ENCODE measurements at regions not wholly inside any gene's neighbourhood (a gene's known extent, or its start where the extent isn't known, plus 50 kb on each side); places are given as distances from the start of the nearest gene placed in this dataset.
"Not testable (repeated sequence)": the region's sequence is repeated elsewhere in the genome, so short reads cannot be mapped to it uniquely, and the experiment has no call there.

- ATAC-seq (ENCODE audit: low FRiP score) = no peak
- no peak for TF ChIP-seq CTCF (IDR thresholded peaks at IDR 0.05)
Observed at GRCh38 chr4:12495211-12495610, 988.9 kb downstream of the RAB28 start.

GRCh38 chr4:12492730-12493393 lies 991.3 kb downstream of the RAB28 start:
- no peak for TF ChIP-seq CTCF (IDR thresholded peaks at IDR 0.05)
- ATAC-seq (ENCODE audit: low FRiP score) (no peak), DNase-seq (ENCODE audit: low spot score) (no peak)

More at GRCh38 chr4:12495211-12495610, 988.9 kb downstream of the RAB28 start:
- no peak for DNase-seq (ENCODE audit: low spot score)

- TF ChIP-seq CTCF (IDR thresholded peaks at IDR 0.05) = no peak
- no peak for DNase-seq (ENCODE audit: low spot score)
- peak; percentile 23 for ATAC-seq (ENCODE audit: low FRiP score)
Observed at GRCh38 chr4:12488672-12489071, 995.5 kb downstream of the RAB28 start.

DNA sequence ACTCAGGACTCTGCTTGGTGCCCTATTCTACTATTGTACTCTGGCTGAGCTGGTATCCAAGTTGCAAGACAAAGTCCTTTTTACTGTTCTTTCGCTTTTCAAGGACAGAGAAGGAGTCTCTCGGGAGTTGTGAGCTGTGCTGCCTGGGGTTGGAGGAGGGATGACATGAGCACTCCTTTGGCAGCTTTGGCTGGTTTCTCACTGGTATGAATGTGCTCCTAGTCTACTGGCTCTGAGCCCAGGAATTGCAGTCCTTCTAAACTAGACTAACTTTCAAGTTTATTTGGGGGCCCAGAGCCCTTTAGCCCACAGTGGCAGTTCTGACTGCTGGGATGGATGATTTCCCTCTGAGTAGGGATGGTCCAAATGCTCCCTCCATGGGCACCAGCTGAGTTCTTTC lies 997.1 kb downstream of the RAB28 start:
- DNase-seq (ENCODE audit: low spot score) = no peak
- no peak for ATAC-seq (ENCODE audit: low FRiP score)
- no peak for TF ChIP-seq CTCF (IDR thresholded peaks at IDR 0.05)

DNA sequence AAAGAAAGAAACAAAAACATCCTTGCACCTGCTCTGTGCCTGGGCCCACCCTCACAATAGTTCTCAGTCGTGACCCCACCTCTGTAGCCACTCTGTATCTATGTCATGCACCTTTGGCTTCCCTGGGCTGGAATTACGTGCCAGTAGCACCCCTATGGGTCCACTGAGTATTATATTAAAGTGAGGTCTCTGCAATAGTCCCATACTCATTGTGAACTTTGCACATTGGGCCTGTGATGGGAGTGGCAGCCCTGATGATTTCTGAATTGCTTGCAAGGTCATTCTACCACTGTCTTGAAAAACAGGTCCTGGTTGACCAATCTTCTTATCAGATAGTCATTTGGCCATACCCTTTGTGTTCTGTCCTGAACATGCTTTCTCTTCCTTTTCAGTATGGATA lies 1012.1 kb downstream of the RAB28 start:
- no peak for ATAC-seq (ENCODE audit: low FRiP score)
- no peak for TF ChIP-seq CTCF (IDR thresholded peaks at IDR 0.05)
- DNase-seq (ENCODE audit: low spot score) = no peak

- DNase-seq (ENCODE audit: low spot score) (no peak), ATAC-seq (ENCODE audit: low FRiP score) (no peak)
- no peak for TF ChIP-seq CTCF (IDR thresholded peaks at IDR 0.05)
Observed at GRCh38 chr4:12471193-12471592, 1012.9 kb downstream of the RAB28 start.

DNA sequence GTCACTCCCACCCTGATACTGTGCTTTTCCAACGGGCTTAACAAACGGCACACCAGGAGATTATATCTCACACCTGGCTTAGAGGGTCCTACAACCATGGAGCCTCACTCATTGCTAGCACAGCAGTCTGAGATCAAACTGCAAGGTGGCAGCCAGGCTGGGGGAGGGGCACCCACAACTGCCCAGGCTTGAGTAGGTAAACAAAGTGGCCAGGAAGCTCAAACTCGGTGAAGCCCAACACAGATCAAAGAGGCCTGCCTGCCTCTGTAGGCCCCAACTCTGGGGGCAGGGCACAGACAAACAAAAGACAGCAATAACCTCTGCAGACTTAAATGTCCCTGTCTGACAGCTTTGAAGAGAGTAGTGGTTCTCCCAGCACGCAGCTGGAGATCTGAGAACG lies 1022.6 kb downstream of the RAB28 start:
- not testable (repeated sequence) for DNase-seq (ENCODE audit: low spot score); ATAC-seq (ENCODE audit: low FRiP score)
